HepG2 (cell line): ENCODE measurements at regions not wholly inside any gene's neighbourhood (a gene's known extent, or its start where the extent isn't known, plus 50 kb on each side); places are given as distances from the start of the nearest gene placed in this dataset.

Experiments used
- ELF4 ChIP-seq: sonication (generic); formaldehyde crosslinking; IDR thresholded peaks from 2 replicates; pipeline ENCODE4 v1.5.0; 2020; ENCODE audit warnings: missing genetic modification reagents, mild to moderate bottlenecking, moderate library complexity, borderline replicate concordance
- MIER2 ChIP-seq: IDR thresholded peaks from 2 replicates; pipeline ENCODE4 v1.6.1; 2016; ENCODE audit warnings: missing biosample characterization, missing genetic modification reagents
- RAD21 ChIP-seq: fragments of 450-650 bp; formaldehyde crosslinking; IDR thresholded peaks from 2 replicates; pipeline ENCODE4 v1.5.0; 2020; ENCODE audit warnings: mild to moderate bottlenecking
- SP2 ChIP-seq: sonication (generic); formaldehyde crosslinking; IDR thresholded peaks from 2 replicates; pipeline ENCODE4 v1.5.1; 2020; ENCODE audit warnings: mild to moderate bottlenecking, missing genetic modification reagents
- TF ChIP-seq, protein P1 (sequence below): sonication (generic); formaldehyde crosslinking; IDR thresholded peaks from 2 replicates; pipeline ENCODE4 v1.5.0; 2020; ENCODE audit warnings: mild to moderate bottlenecking, missing genetic modification reagents, moderate library complexity

DNA sequence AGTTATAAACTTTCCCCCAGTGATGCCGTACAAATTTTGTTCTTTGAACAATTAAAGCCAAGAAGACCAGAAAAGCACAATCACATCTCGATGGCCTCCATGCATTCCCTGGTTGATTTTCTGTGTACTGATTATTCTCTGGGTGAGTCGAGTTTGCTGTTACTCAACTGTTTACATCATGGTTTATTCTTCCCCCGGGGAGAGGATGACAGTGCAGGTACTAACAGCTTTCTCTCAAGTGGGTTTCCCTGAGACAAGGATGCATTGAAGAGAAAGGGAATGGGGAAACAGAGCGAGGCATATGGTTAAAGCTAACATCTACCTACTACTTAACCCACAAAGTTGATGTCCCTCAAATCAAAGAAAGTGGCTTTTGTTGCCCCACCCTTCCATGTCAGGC lies 410.8 kb upstream of the FANCL start:
- TF ChIP-seq SP2 (CRISPR knock-in tag) = no peak
- no peak for TF ChIP-seq MIER2 (CRISPR knock-in tag)
- TF ChIP-seq, protein P1, sequence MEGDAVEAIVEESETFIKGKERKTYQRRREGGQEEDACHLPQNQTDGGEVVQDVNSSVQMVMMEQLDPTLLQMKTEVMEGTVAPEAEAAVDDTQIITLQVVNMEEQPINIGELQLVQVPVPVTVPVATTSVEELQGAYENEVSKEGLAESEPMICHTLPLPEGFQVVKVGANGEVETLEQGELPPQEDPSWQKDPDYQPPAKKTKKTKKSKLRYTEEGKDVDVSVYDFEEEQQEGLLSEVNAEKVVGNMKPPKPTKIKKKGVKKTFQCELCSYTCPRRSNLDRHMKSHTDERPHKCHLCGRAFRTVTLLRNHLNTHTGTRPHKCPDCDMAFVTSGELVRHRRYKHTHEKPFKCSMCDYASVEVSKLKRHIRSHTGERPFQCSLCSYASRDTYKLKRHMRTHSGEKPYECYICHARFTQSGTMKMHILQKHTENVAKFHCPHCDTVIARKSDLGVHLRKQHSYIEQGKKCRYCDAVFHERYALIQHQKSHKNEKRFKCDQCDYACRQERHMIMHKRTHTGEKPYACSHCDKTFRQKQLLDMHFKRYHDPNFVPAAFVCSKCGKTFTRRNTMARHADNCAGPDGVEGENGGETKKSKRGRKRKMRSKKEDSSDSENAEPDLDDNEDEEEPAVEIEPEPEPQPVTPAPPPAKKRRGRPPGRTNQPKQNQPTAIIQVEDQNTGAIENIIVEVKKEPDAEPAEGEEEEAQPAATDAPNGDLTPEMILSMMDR = no peak
- no peak for TF ChIP-seq ELF4 (CRISPR knock-in tag)
- no peak for TF ChIP-seq RAD21
